Endothelial cell of hepatic sinusoid (primary cell): ENCODE measurements at regions not wholly inside any gene's neighbourhood (a gene's known extent, or its start where the extent isn't known, plus 50 kb on each side); places are given as distances from the start of the nearest gene placed in this dataset.
"Not testable (repeated sequence)": the region's sequence is repeated elsewhere in the genome, so short reads cannot be mapped to it uniquely, and the experiment has no call there.

ENCODE experiments used
- in situ Hi-C: cut with HindIII; loops from 2 replicates; pipeline ENCODE4 v1.10.0; 2017; ENCODE audit warnings: low sequenced_read_pairs

GRCh38 chr2:241956521-241957110, 87.1 kb downstream of the RTP5 start:
- in situ Hi-C loops: loop anchor here (5.0 kb wide), 1 partner anchor 96 kb away; no protein-coding TSS in a partner anchor

- in situ Hi-C loops: loop anchor here (5.0 kb wide), 1 partner anchor 95 kb away; no protein-coding TSS in a partner anchor
Observed at GRCh38 chr2:241957276-241957675, 87.7 kb downstream of the RTP5 start.

- in situ Hi-C loops: loop anchor here (5.0 kb wide), 1 partner anchor 93 kb away; no protein-coding TSS in a partner anchor
Observed at GRCh38 chr2:241958818-241959545, 89.5 kb downstream of the RTP5 start.

GRCh38 chr2:241959751-241960269, 90.3 kb downstream of the RTP5 start:
- in situ Hi-C loops: loop anchor here (5.0 kb wide), 1 partner anchor 92 kb away; no protein-coding TSS in a partner anchor

- in situ Hi-C loops: no loop called here
Observed at GRCh38 chr2:241961454-241961853, 91.9 kb downstream of the RTP5 start.

- in situ Hi-C loops: no loop called here
Observed at GRCh38 chr2:241964133-241964532, 94.6 kb downstream of the RTP5 start.

- in situ Hi-C loops: no loop called here
Observed at GRCh38 chr2:241965931-241966412, 96.4 kb downstream of the RTP5 start.

- in situ Hi-C loops: no loop called here
Observed at GRCh38 chr2:241966647-241967466, 97.3 kb downstream of the RTP5 start.

GRCh38 chr2:241967467-241968144, 98.1 kb downstream of the RTP5 start:
- in situ Hi-C loops: no loop called here

- in situ Hi-C loops: no loop called here
Observed at GRCh38 chr2:241968417-241968816, 98.9 kb downstream of the RTP5 start.

GRCh38 chr2:241969182-241969581, 99.7 kb downstream of the RTP5 start:
- in situ Hi-C loops: not testable (repeated sequence)

GRCh38 chr2:241970716-241971115, 101.2 kb downstream of the RTP5 start:
- in situ Hi-C loops: no loop called here

- in situ Hi-C loops: no loop called here
Observed at GRCh38 chr2:241974096-241974495, 104.6 kb downstream of the RTP5 start.

GRCh38 chr2:241974851-241975592, 105.5 kb downstream of the RTP5 start:
- in situ Hi-C loops: no loop called here

GRCh38 chr2:241975593-241976284, 106.2 kb downstream of the RTP5 start:
- in situ Hi-C loops: no loop called here

GRCh38 chr2:241976296-241976695, 106.8 kb downstream of the RTP5 start:
- in situ Hi-C loops: no loop called here

- in situ Hi-C loops: no loop called here
Observed at GRCh38 chr2:241977557-241978300, 108.2 kb downstream of the RTP5 start.

- in situ Hi-C loops: no loop called here
Observed at GRCh38 chr2:241978670-241979069, 109.1 kb downstream of the RTP5 start.

GRCh38 chr2:241980193-241980592, 110.7 kb downstream of the RTP5 start:
- in situ Hi-C loops: no loop called here
